ENCODE measurements at regions not wholly inside any gene's neighbourhood (a gene's known extent, or its start where the extent isn't known, plus 50 kb on each side); places are given as distances from the start of the nearest gene placed in this dataset.

DNA sequence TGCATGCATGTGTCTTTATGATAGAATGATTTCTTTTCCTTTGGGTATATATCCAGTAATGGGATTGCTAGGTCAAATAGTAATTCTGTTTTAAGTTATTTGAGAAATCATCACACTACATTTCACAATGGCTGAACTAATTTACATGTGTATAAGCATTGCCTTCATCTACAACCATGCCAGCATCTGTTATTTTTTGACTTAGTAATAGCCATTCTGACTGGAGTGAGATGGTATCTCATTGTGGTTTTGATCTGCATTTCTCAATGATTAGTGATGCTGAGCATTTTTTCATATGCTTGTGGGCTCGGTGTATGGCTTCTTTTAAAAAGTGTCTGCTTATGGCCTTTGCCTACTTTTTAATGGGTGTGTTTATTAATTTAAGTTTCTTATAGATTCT is 102.3 kb upstream of the CCDC112 start:
- no peaks in the 10 kb centered on the region for H3K27me3 ChIP-seq
- H3K4me1 ChIP-seq: peaks cover 0 to 3% (median 1%) of the 10 kb centered on the region in 4 donors
- DNase-seq (ENCODE audit: extremely low spot score): peak; percentile 17
- H3K4me3 ChIP-seq: no peak overlapping the region
- H3K27ac ChIP-seq (replicated peaks in 1 of 4): no peak overlapping the region
- TF ChIP-seq POLR2AphosphoS5 (IDR thresholded peaks at IDR 0.05) (no peak), EP300 (IDR thresholded peaks at IDR 0.05) (no peak), POLR2A (IDR thresholded peaks at IDR 0.05; ENCODE audit: low read depth) (no peak), CTCF (IDR thresholded peaks at IDR 0.05) (no peak)
- no peaks in the 10 kb centered on the region for H3K36me3 ChIP-seq
- 89% methylated on average over 1 of the region's 1 CpG for WGBS
- intact Hi-C loops (cut with DNase I): no loop called here
- no peaks in the 10 kb centered on the region for H3K9me3 ChIP-seq

DNA sequence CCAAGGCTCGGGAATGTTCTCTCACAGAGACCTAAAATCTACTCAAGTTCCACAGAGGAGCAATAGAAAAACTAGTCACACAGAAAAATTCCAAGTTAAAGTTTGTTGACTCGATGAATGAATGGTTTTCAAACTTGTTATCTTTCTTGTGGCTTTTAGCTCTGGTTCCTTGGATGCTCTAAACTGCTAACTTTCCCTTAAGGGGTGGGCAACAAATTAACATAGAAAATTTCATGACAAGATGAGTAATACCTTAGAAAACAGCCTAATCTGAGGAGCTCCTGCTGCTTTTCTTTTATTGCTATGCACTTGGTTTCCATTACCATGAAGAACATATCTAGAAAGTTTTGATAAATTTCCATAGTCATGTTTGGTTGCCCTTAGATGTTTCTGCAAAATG is 100.2 kb upstream of the CCDC112 start:
- no peak for DNase-seq (ENCODE audit: extremely low spot score)
- Histone ChIP-seq H3K4me3 (no peak overlapping the region), H3K27me3 (no peaks in the 10 kb centered on the region), H3K27ac (replicated peaks in 1 of 4) (no peak overlapping the region), H3K4me1 (peaks cover 7 to 11% (median 9%) of the 10 kb centered on the region in 4 donors), H3K9me3 (no peaks in the 10 kb centered on the region), H3K36me3 (no peaks in the 10 kb centered on the region)
- 73% methylated on average over 2 of the region's 2 CpGs for WGBS
- intact Hi-C loops (cut with DNase I): no loop called here
- no peak for TF ChIP-seq EP300 (IDR thresholded peaks at IDR 0.05)
- TF ChIP-seq CTCF (IDR thresholded peaks at IDR 0.05): no peak
- TF ChIP-seq POLR2A (IDR thresholded peaks at IDR 0.05; ENCODE audit: low read depth): no peak
- TF ChIP-seq POLR2AphosphoS5 (IDR thresholded peaks at IDR 0.05): no peak

- WGBS: 68% methylated on average over 2 of the region's 2 CpGs
- H3K4me3 ChIP-seq: no peak overlapping the region
- H3K27ac ChIP-seq (replicated peaks in 1 of 4): no peak overlapping the region
- no peaks in the 10 kb centered on the region for H3K36me3 ChIP-seq
- intact Hi-C loops (cut with DNase I): no loop called here
- H3K4me1 ChIP-seq: peaks cover 7 to 11% (median 9%) of the 10 kb centered on the region in 4 donors
- TF ChIP-seq POLR2A (IDR thresholded peaks at IDR 0.05; ENCODE audit: low read depth) (no peak), CTCF (IDR thresholded peaks at IDR 0.05) (no peak), EP300 (IDR thresholded peaks at IDR 0.05) (no peak), POLR2AphosphoS5 (IDR thresholded peaks at IDR 0.05) (no peak)
- DNase-seq (ENCODE audit: extremely low spot score): no peak
- H3K9me3 ChIP-seq: no peaks in the 10 kb centered on the region
- H3K27me3 ChIP-seq: no peaks in the 10 kb centered on the region
Observed at GRCh38 chr5:115396081-115396480, 99.6 kb upstream of the CCDC112 start.

- Histone ChIP-seq H3K9me3 (no peaks in the 10 kb centered on the region), H3K27me3 (no peaks in the 10 kb centered on the region), H3K4me1 (peaks cover 9 to 17% (median 14%) of the 10 kb centered on the region in 4 donors), H3K4me3 (no peak overlapping the region), H3K36me3 (no peaks in the 10 kb centered on the region), H3K27ac (replicated peaks in 1 of 4) (no peak overlapping the region)
- no peak for DNase-seq (ENCODE audit: extremely low spot score)
- TF ChIP-seq EP300 (IDR thresholded peaks at IDR 0.05): no peak
- TF ChIP-seq POLR2A (IDR thresholded peaks at IDR 0.05; ENCODE audit: low read depth): no peak
- TF ChIP-seq POLR2AphosphoS5 (IDR thresholded peaks at IDR 0.05): no peak
- no peak for TF ChIP-seq CTCF (IDR thresholded peaks at IDR 0.05)
- 82% methylated on average over 3 of the region's 3 CpGs for WGBS
- intact Hi-C loops (cut with DNase I): no loop called here
Observed at GRCh38 chr5:115394531-115394930, 98.1 kb upstream of the CCDC112 start.

GRCh38 chr5:115393239-115393638 is 96.8 kb upstream of the CCDC112 start:
- TF ChIP-seq CTCF (IDR thresholded peaks at IDR 0.05): no peak
- no peak for TF ChIP-seq EP300 (IDR thresholded peaks at IDR 0.05)
- no peak for TF ChIP-seq POLR2A (IDR thresholded peaks at IDR 0.05; ENCODE audit: low read depth)
- no peak for TF ChIP-seq POLR2AphosphoS5 (IDR thresholded peaks at IDR 0.05)
- peak; percentile 45 for DNase-seq (ENCODE audit: extremely low spot score)
- Histone ChIP-seq H3K27me3 (no peaks in the 10 kb centered on the region), H3K4me3 (no peak overlapping the region), H3K4me1 (peaks cover 13 to 30% (median 24%) of the 10 kb centered on the region in 4 donors), H3K9me3 (no peaks in the 10 kb centered on the region), H3K27ac (replicated peaks in 1 of 4) (no peak overlapping the region), H3K36me3 (no peaks in the 10 kb centered on the region)
- intact Hi-C loops (cut with DNase I): no loop called here
- WGBS: 75% methylated on average over 3 of the region's 4 CpGs
